Lower lobe of right lung (tissue), 2 donors: ENCODE measurements at regions not wholly inside any gene's neighbourhood (a gene's known extent, or its start where the extent isn't known, plus 50 kb on each side); places are given as distances from the start of the nearest gene placed in this dataset.

Experiments
- ATAC-seq, 2 donors: fragments of 200-7000 bp; cut with Tn5 transposase; one replicate each; pipeline ENCODE4 v1.9.1; 2020 to 2022; ENCODE audit warnings: mild to moderate bottlenecking in 2 of 2, moderate library complexity in 2 of 2
- DNase-seq: peaks from one replicate; pipeline ENCODE4 v3.0.0-alpha.2; 2020
- H3K27ac ChIP-seq: fragments of 200-600 bp; one replicate; pipeline ENCODE4 v1.8.0; 2022
- H3K27me3 ChIP-seq: fragments of 200-600 bp; one replicate; pipeline ENCODE4 v1.8.0; 2022; ENCODE audit warnings: low read depth
- H3K36me3 ChIP-seq: fragments of 200-600 bp; one replicate; pipeline ENCODE4 v1.8.0; 2022; ENCODE audit warnings: mild to moderate bottlenecking
- H3K4me1 ChIP-seq: fragments of 200-600 bp; one replicate; pipeline ENCODE4 v1.8.0; 2022
- H3K4me3 ChIP-seq: fragments of 200-600 bp; one replicate; pipeline ENCODE4 v1.8.0; 2022; ENCODE audit warnings: mild to moderate bottlenecking
- H3K9me3 ChIP-seq: fragments of 200-600 bp; one replicate; pipeline ENCODE4 v1.8.0; 2022
- CTCF ChIP-seq: fragments of 200-600 bp; IDR thresholded peaks from one replicate; pipeline ENCODE4 v1.8.0; 2022; ENCODE audit warnings: antibody characterized with exemption, mild to moderate bottlenecking
- intact Hi-C: fragments of 100-400 bp; cut with DNase I; formaldehyde crosslinking; loops from one replicate; pipeline ENCODE4 v1.11.0; 2022
- donor health status: DM: no; HTN: yes; CAD: no; lungs with severe emphysema.

GRCh38 chr10:105774881-105775280 lies 1133.8 kb downstream of the SORCS3 start:
- ATAC-seq (no peak), DNase-seq (no peak)
- H3K9me3 ChIP-seq, result no peaks in the 10 kb centered on the region
- no peak overlapping the region for H3K27ac ChIP-seq
- intact Hi-C loops, result no loop called here
- no peaks in the 10 kb centered on the region for H3K4me1 ChIP-seq
- H3K36me3 ChIP-seq, result no peaks in the 10 kb centered on the region
- no peak overlapping the region for H3K4me3 ChIP-seq
- no peak for TF ChIP-seq CTCF
- no peaks in the 10 kb centered on the region for H3K27me3 ChIP-seq

GRCh38 chr10:105774351-105774750 lies 1133.3 kb downstream of the SORCS3 start:
- H3K36me3 ChIP-seq, result no peaks in the 10 kb centered on the region
- H3K9me3 ChIP-seq, result no peaks in the 10 kb centered on the region
- H3K27ac ChIP-seq, result no peak overlapping the region
- ATAC-seq (no peak), DNase-seq (no peak)
- intact Hi-C loops, result no loop called here
- H3K4me3 ChIP-seq, result no peak overlapping the region
- no peaks in the 10 kb centered on the region for H3K27me3 ChIP-seq
- no peaks in the 10 kb centered on the region for H3K4me1 ChIP-seq
- no peak for TF ChIP-seq CTCF

GRCh38 chr10:105770524-105771212 lies 1129.6 kb downstream of the SORCS3 start:
- Histone ChIP-seq H3K9me3 (no peaks in the 10 kb centered on the region), H3K4me3 (no peak overlapping the region), H3K4me1 (no peaks in the 10 kb centered on the region), H3K27me3 (no peaks in the 10 kb centered on the region), H3K36me3 (no peaks in the 10 kb centered on the region), H3K27ac (no peak overlapping the region)
- intact Hi-C loops, result no loop called here
- DNase-seq (no peak), ATAC-seq (no peak)
- TF ChIP-seq CTCF, result no peak

GRCh38 chr10:105769248-105770184 lies 1128.4 kb downstream of the SORCS3 start:
- no peak for TF ChIP-seq CTCF
- no peak overlapping the region for H3K4me3 ChIP-seq
- H3K9me3 ChIP-seq, result no peaks in the 10 kb centered on the region
- ATAC-seq (peak; percentile 15 to 61), DNase-seq (no peak)
- H3K4me1 ChIP-seq, result no peaks in the 10 kb centered on the region
- no peaks in the 10 kb centered on the region for H3K27me3 ChIP-seq
- no peak overlapping the region for H3K27ac ChIP-seq
- intact Hi-C loops, result no loop called here
- H3K36me3 ChIP-seq, result no peaks in the 10 kb centered on the region

- H3K9me3 ChIP-seq, result no peaks in the 10 kb centered on the region
- intact Hi-C loops, result no loop called here
- no peak overlapping the region for H3K27ac ChIP-seq
- no peaks in the 10 kb centered on the region for H3K36me3 ChIP-seq
- DNase-seq (no peak), ATAC-seq (no peak)
- no peak for TF ChIP-seq CTCF
- no peak overlapping the region for H3K4me3 ChIP-seq
- H3K27me3 ChIP-seq, result no peaks in the 10 kb centered on the region
- H3K4me1 ChIP-seq, result no peaks in the 10 kb centered on the region
Observed at GRCh38 chr10:105763611-105764010, 1122.5 kb downstream of the SORCS3 start.
